MM.1S (cell line): ENCODE measurements at regions not wholly inside any gene's neighbourhood (a gene's known extent, or its start where the extent isn't known, plus 50 kb on each side); places are given as distances from the start of the nearest gene placed in this dataset.

ENCODE experiments used
- EZH2 ChIP-seq: fragments of 300-600 bp; sonication (generic); optimal IDR thresholded peaks from 2 replicates; pipeline ENCODE3; 2017; ENCODE audit warnings: low read depth, mild to moderate bottlenecking, antibody characterized with exemption, low read length, mixed read lengths
- EZH2phosphoT487 ChIP-seq: fragments of 300-600 bp; sonication (generic); IDR thresholded peaks from 2 replicates; pipeline ENCODE4 v1.6.1; 2018; ENCODE audit warnings: antibody characterized with exemption, low read length
- TF ChIP-seq, protein P1 (sequence below): fragments of 300-600 bp; sonication (generic); IDR thresholded peaks from 2 replicates; pipeline ENCODE4 v1.5.1; 2016; ENCODE audit warnings: antibody characterized with exemption, low read length, mixed read lengths

DNA sequence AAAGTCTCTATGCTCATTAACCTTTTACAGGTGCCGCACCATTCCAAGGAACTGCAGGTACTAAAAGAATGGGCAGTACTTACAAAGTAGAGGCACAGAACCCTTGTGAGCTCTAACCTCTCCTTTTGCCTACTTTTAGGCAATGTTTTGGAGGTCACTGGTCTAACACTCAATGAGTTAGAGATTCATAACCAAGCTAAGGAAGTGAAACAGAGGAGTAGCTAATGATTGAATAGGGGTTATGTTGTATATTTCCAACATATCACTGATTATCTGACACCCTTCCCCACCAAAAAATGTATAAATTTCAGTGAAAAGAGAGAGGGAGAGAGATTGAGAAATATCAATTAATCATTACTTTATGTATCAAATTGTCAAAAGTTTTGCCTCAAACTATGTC lies 269.3 kb downstream of the PCDH7 start:
- TF ChIP-seq, protein P1, sequence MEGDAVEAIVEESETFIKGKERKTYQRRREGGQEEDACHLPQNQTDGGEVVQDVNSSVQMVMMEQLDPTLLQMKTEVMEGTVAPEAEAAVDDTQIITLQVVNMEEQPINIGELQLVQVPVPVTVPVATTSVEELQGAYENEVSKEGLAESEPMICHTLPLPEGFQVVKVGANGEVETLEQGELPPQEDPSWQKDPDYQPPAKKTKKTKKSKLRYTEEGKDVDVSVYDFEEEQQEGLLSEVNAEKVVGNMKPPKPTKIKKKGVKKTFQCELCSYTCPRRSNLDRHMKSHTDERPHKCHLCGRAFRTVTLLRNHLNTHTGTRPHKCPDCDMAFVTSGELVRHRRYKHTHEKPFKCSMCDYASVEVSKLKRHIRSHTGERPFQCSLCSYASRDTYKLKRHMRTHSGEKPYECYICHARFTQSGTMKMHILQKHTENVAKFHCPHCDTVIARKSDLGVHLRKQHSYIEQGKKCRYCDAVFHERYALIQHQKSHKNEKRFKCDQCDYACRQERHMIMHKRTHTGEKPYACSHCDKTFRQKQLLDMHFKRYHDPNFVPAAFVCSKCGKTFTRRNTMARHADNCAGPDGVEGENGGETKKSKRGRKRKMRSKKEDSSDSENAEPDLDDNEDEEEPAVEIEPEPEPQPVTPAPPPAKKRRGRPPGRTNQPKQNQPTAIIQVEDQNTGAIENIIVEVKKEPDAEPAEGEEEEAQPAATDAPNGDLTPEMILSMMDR: no peak
- no peak for TF ChIP-seq EZH2
- TF ChIP-seq EZH2phosphoT487: no peak
